Lung microvascular endothelial cell (primary cell): ENCODE measurements at regions not wholly inside any gene's neighbourhood (a gene's known extent, or its start where the extent isn't known, plus 50 kb on each side); places are given as distances from the start of the nearest gene placed in this dataset.
A peak's percentile ranks its signal among the peaks of the same experiment; 100 is the strongest.
"Not testable (repeated sequence)": the region's sequence is repeated elsewhere in the genome, so short reads cannot be mapped to it uniquely, and the experiment has no call there.

Source experiments
- DNase-seq, 2 donors: peaks; one replicate each; pipeline versions ENCODE4 v3.0.0 to v3.0.0-alpha.2; 2010; ENCODE audit warnings: low read depth in 2 of 2

- DNase-seq: peak; percentile 28 to 47
These were observed 92.9 kb downstream of the GPR139 start for GRCh38 chr16:19980632-19981265.

- DNase-seq: no peak
These were observed 94.1 kb downstream of the GPR139 start for GRCh38 chr16:19979638-19980037.

GRCh38 chr16:19974607-19975006 lies 90.0 kb upstream of the GPRC5B start:
- DNase-seq: no peak

GRCh38 chr16:19972111-19972510 lies 87.5 kb upstream of the GPRC5B start:
- no peak for DNase-seq

GRCh38 chr16:19968891-19969683 lies 84.4 kb upstream of the GPRC5B start:
- DNase-seq: no peak

GRCh38 chr16:19967963-19968362 lies 83.3 kb upstream of the GPRC5B start:
- DNase-seq: no peak

- no peak for DNase-seq
These were observed 82.9 kb upstream of the GPRC5B start for GRCh38 chr16:19967561-19967960.

GRCh38 chr16:19963301-19963700 lies 78.7 kb upstream of the GPRC5B start:
- no peak for DNase-seq

GRCh38 chr16:19960183-19960582 lies 75.5 kb upstream of the GPRC5B start:
- DNase-seq: no peak

- DNase-seq: no peak
These were observed 75.1 kb upstream of the GPRC5B start for GRCh38 chr16:19959736-19960135.

- DNase-seq: not testable (repeated sequence)
These were observed 71.2 kb upstream of the GPRC5B start for GRCh38 chr16:19955896-19956295.

- DNase-seq: not testable (repeated sequence)
These were observed 70.4 kb upstream of the GPRC5B start for GRCh38 chr16:19955084-19955483.

GRCh38 chr16:19948186-19949104 lies 63.8 kb upstream of the GPRC5B start:
- DNase-seq: no peak

GRCh38 chr16:19945934-19946333 lies 61.3 kb upstream of the GPRC5B start:
- no peak for DNase-seq

GRCh38 chr16:19940195-19940594 lies 55.5 kb upstream of the GPRC5B start:
- DNase-seq: no peak

GRCh38 chr16:19939553-19939952 lies 54.9 kb upstream of the GPRC5B start:
- DNase-seq: no peak

- DNase-seq: no peak
These were observed 53.9 kb upstream of the GPRC5B start for GRCh38 chr16:19938536-19938935.

- no peak for DNase-seq
These were observed 51.8 kb upstream of the GPRC5B start for GRCh38 chr16:19936441-19936840.

- DNase-seq: peak in 1 of 2 donors; percentile 36
These were observed 51.0 kb upstream of the GPRC5B start for GRCh38 chr16:19935694-19936093.
